Astrocyte of the hippocampus (primary cell): ENCODE measurements at regions not wholly inside any gene's neighbourhood (a gene's known extent, or its start where the extent isn't known, plus 50 kb on each side); places are given as distances from the start of the nearest gene placed in this dataset.

Experiments used
- DNase-seq: peaks from one replicate; pipeline ENCODE4 v3.0.0; 2011; ENCODE audit warnings: low read depth, low spot score

GRCh38 chr17:77723071-77723908 lies 235.2 kb upstream of the TNRC6C start:
- DNase-seq, result no peak

GRCh38 chr17:77723909-77724875 lies 234.3 kb upstream of the TNRC6C start:
- DNase-seq, result no peak

- no peak for DNase-seq
These were observed 233.5 kb upstream of the TNRC6C start for GRCh38 chr17:77724876-77725615.

GRCh38 chr17:77725846-77726245 lies 232.7 kb upstream of the TNRC6C start:
- no peak for DNase-seq

- no peak for DNase-seq
These were observed 231.9 kb upstream of the TNRC6C start for GRCh38 chr17:77726549-77727006.

- no peak for DNase-seq
These were observed 231.4 kb upstream of the TNRC6C start for GRCh38 chr17:77727037-77727615.

GRCh38 chr17:77728474-77728795 lies 230.1 kb upstream of the TNRC6C start:
- no peak for DNase-seq

- DNase-seq, result no peak
These were observed 229.6 kb upstream of the TNRC6C start for GRCh38 chr17:77728871-77729270.

GRCh38 chr17:77729587-77729986 lies 228.9 kb upstream of the TNRC6C start:
- no peak for DNase-seq

GRCh38 chr17:77730376-77730775 lies 228.1 kb upstream of the TNRC6C start:
- no peak for DNase-seq

GRCh38 chr17:77733576-77734296 lies 224.8 kb upstream of the TNRC6C start:
- DNase-seq, result no peak

- peak; percentile 70 for DNase-seq
These were observed 224.0 kb upstream of the TNRC6C start for GRCh38 chr17:77734371-77735080.

- peak; percentile 12 for DNase-seq
These were observed 223.4 kb upstream of the TNRC6C start for GRCh38 chr17:77735081-77735565.

- DNase-seq, result peak; percentile 20
These were observed 222.8 kb upstream of the TNRC6C start for GRCh38 chr17:77735566-77736198.

- DNase-seq, result no peak
These were observed 222.3 kb upstream of the TNRC6C start for GRCh38 chr17:77736199-77736585.

GRCh38 chr17:77736721-77737120 lies 221.8 kb upstream of the TNRC6C start:
- no peak for DNase-seq

- DNase-seq, result no peak
These were observed 220.8 kb upstream of the TNRC6C start for GRCh38 chr17:77737442-77738265.

GRCh38 chr17:77738751-77739531 lies 219.6 kb upstream of the TNRC6C start:
- peak; percentile 33 for DNase-seq
